GM23338 (cell line): ENCODE measurements at regions not wholly inside any gene's neighbourhood (a gene's known extent, or its start where the extent isn't known, plus 50 kb on each side); places are given as distances from the start of the nearest gene placed in this dataset.

Source experiments
- ATAC-seq: fragments of 200-7000 bp; cut with Tn5 transposase; 3 replicates; pipeline ENCODE4 v1.9.1; 2020
- DNase-seq: peaks from one replicate; pipeline ENCODE4 v3.0.0-alpha.2; 2015; ENCODE audit warnings: low spot score
- H2AFZ ChIP-seq: fragments of 200-600 bp; sonication (generic); 2 replicates; pipeline ENCODE4 v1.8.0; 2016; ENCODE audit warnings: antibody characterized with exemption, mild to moderate bottlenecking, moderate library complexity
- H3F3A ChIP-seq: fragments of 200-600 bp; sonication (generic); replicated peaks from 2 replicates; pipeline ENCODE4 v1.8.0; 2017; ENCODE audit warnings: antibody characterized with exemption, mixed run types, low read depth
- H3K27ac ChIP-seq: fragments of 200-600 bp; sonication (generic); 2 replicates; pipeline ENCODE4 v1.6.1; 2016; ENCODE audit warnings: low read depth
- H3K27me3 ChIP-seq: fragments of 200-600 bp; sonication (generic); 2 replicates; pipeline ENCODE4 v1.8.0; 2016; ENCODE audit warnings: mild to moderate bottlenecking, mixed run types, moderate library complexity; ENCODE audit not compliant: insufficient read depth
- H3K36me3 ChIP-seq: fragments of 200-600 bp; sonication (generic); 2 replicates; pipeline ENCODE4 v1.8.0; 2016; ENCODE audit warnings: mild to moderate bottlenecking; ENCODE audit not compliant: insufficient read depth
- H3K4me1 ChIP-seq: fragments of 200-600 bp; sonication (generic); 2 replicates; pipeline ENCODE4 v1.8.0; 2016; ENCODE audit warnings: mild to moderate bottlenecking, moderate library complexity; ENCODE audit not compliant: insufficient read depth
- H3K4me2 ChIP-seq: fragments of 200-600 bp; sonication (generic); 2 replicates; pipeline ENCODE4 v1.7.1; 2017; ENCODE audit warnings: mixed run types
- H3K4me3 ChIP-seq: fragments of 200-600 bp; sonication (generic); 2 replicates; pipeline ENCODE4 v1.6.1; 2016; ENCODE audit warnings: mixed run types
- H3K79me2 ChIP-seq: fragments of 200-600 bp; sonication (generic); replicated peaks from 2 replicates; pipeline ENCODE4 v1.8.0; 2017; ENCODE audit warnings: mild to moderate bottlenecking; ENCODE audit not compliant: insufficient read depth
- H3K9me2 ChIP-seq: fragments of 200-600 bp; sonication (generic); 2 replicates; pipeline ENCODE4 v1.8.0; 2017; ENCODE audit not compliant: insufficient read depth
- H4K20me1 ChIP-seq: fragments of 200-600 bp; sonication (generic); replicated peaks from 2 replicates; pipeline ENCODE4 v1.8.0; 2017; ENCODE audit warnings: mild to moderate bottlenecking; ENCODE audit not compliant: insufficient read depth
- H3K27ac Mint-ChIP-seq: 2 replicates; pipeline ENCODE4 v1.8.0; 2020; ENCODE audit warnings: inconsistent platforms, mild to moderate bottlenecking, moderate library complexity, mixed read lengths
- H3K27me3 Mint-ChIP-seq: 3 replicates; pipeline ENCODE4 v1.8.0; 2022; ENCODE audit warnings: low read depth, mild to moderate bottlenecking, moderate library complexity, mixed read lengths, inconsistent platforms; ENCODE audit not compliant: insufficient read depth, poor library complexity
- H3K36me3 Mint-ChIP-seq: 3 replicates; pipeline ENCODE4 v1.8.0; 2021; ENCODE audit warnings: low read depth, mild to moderate bottlenecking, inconsistent platforms, moderate library complexity, mixed read lengths
- H3K4me1 Mint-ChIP-seq: 3 replicates; pipeline ENCODE4 v1.8.0; 2020; ENCODE audit warnings: mild to moderate bottlenecking, inconsistent platforms, mixed read lengths
- H3K4me3 Mint-ChIP-seq: 3 replicates; pipeline ENCODE4 v1.8.0; 2021; ENCODE audit warnings: moderate library complexity, mild to moderate bottlenecking, inconsistent platforms, mixed read lengths
- H3K9me3 Mint-ChIP-seq: 3 replicates; pipeline ENCODE4 v1.8.0; 2020; ENCODE audit warnings: moderate library complexity, mild to moderate bottlenecking, inconsistent platforms, mixed read lengths
- CTCF ChIP-seq, 2 experiments: fragments of 200-600 bp in 1 of 2; sonication (generic) in 1 of 2; conservative IDR thresholded peaks; 2 replicates each; pipeline versions ENCODE4 v1.5.1 to v1.6.1; 2016 to 2017; ENCODE audit warnings: antibody characterized with exemption in 2 of 2, low read depth in 2 of 2, mild to moderate bottlenecking in 2 of 2, moderate library complexity in 1 of 2
- ETS1 ChIP-seq: IDR thresholded peaks from 2 replicates; pipeline ENCODE4 v1.6.1; 2016; ENCODE audit warnings: antibody characterized with exemption
- JUNB ChIP-seq: IDR thresholded peaks from one replicate; pipeline ENCODE4 v1.6.1; 2016; ENCODE audit warnings: antibody characterized with exemption; ENCODE audit not compliant: unreplicated experiment
- NANOG ChIP-seq: IDR thresholded peaks from 2 replicates; pipeline ENCODE4 v1.6.1; 2016; ENCODE audit warnings: antibody characterized with exemption, borderline replicate concordance
- REST ChIP-seq: IDR thresholded peaks from one replicate; pipeline ENCODE4 v1.6.1; 2018; ENCODE audit warnings: antibody characterized with exemption; ENCODE audit not compliant: unreplicated experiment
- ZNF114 ChIP-seq: fragments of 250-450 bp; sonication (Bioruptor Pico); IDR thresholded peaks from 2 replicates; pipeline ENCODE4 v1.5.0; 2020; ENCODE audit warnings: mild to moderate bottlenecking, moderate library complexity
- ZNF331 ChIP-seq: fragments of 250-450 bp; sonication (Bioruptor Pico); IDR thresholded peaks from 2 replicates; pipeline ENCODE4 v1.5.0; 2020; ENCODE audit warnings: low read depth, mild to moderate bottlenecking, moderate library complexity
- ZNF462 ChIP-seq: fragments of 250-450 bp; sonication (Bioruptor Pico); IDR thresholded peaks from 2 replicates; pipeline ENCODE4 v1.5.0; 2020; ENCODE audit warnings: mild to moderate bottlenecking, moderate library complexity

GRCh38 chr2:116450990-116451389 is 1363.5 kb upstream of the DDX18 start:
- no peaks in the 10 kb centered on the region for H3K9me2 ChIP-seq
- Mint-ChIP-seq H3K27ac (no peak overlapping the region), H3K36me3 (peaks cover 12% of the 10 kb centered on the region; the same call in 1 of the 3 replicates), H3K4me1 (peaks cover 3% of the 10 kb centered on the region; the same call in 2 of the 3 replicates), H3K27me3 (no peaks in the 10 kb centered on the region), H3K9me3 (peaks cover 11% of the 10 kb centered on the region), H3K4me3 (no peak overlapping the region)
- ATAC-seq (no peak), DNase-seq (no peak)
- H3K79me2 ChIP-seq, result no peaks in the 10 kb centered on the region
- no peaks in the 10 kb centered on the region for H3F3A ChIP-seq
- TF ChIP-seq CTCF (conservative IDR thresholded peaks at IDR 0.05; ENCODE audit: low read depth in 2 of 2) (no peak), NANOG (no peak), ZNF114 (CRISPR knock-in tag) (no peak), ETS1 (no peak), ZNF331 (CRISPR knock-in tag) (no peak), JUNB (no peak), ZNF462 (CRISPR knock-in tag) (no peak), REST (no peak)
- H3K27ac ChIP-seq, result no peak overlapping the region
- H3K4me2 ChIP-seq, result no peak overlapping the region
- no peak overlapping the region for H3K4me3 ChIP-seq
- no peaks in the 10 kb centered on the region for H3K27me3 ChIP-seq
- H3K36me3 ChIP-seq, result no peaks in the 10 kb centered on the region
- H4K20me1 ChIP-seq, result no peaks in the 10 kb centered on the region
- no peaks in the 10 kb centered on the region for H3K4me1 ChIP-seq
- H2AFZ ChIP-seq, result no peak overlapping the region
